ENCODE measurements at regions not wholly inside any gene's neighbourhood (a gene's known extent, or its start where the extent isn't known, plus 50 kb on each side); places are given as distances from the start of the nearest gene placed in this dataset.

GRCh38 chr9:30293231-30293630 is 2091.2 kb upstream of the ACO1 start:
- intact Hi-C loops (cut with micrococcal nuclease; ENCODE audit: unreplicated experiment) (no loop called here), in situ Hi-C loops (cut with HindIII; ENCODE audit: extremely low pct_ligation_motif_present, low pct_unique_long_range_greater_than_20kb) (no loop called here)
- BruUV-seq (replicated peaks) = no TSS peak
- Histone ChIP-seq H2AFZ (ENCODE audit: low read length) (no peak overlapping the region), H3K27me3 (ENCODE audit: control insufficient read depth in 1 of 2, insufficient read depth in 2 of 2, low read length in 2 of 2) (no peaks in the 10 kb centered on the region), H3K36me3 (replicated peaks in 1 of 2; ENCODE audit: control insufficient read depth in 1 of 2, insufficient read depth in 2 of 2, low read length in 2 of 2) (no peaks in the 10 kb centered on the region), H3K4me2 (ENCODE audit: low read depth, low read length) (no peak overlapping the region), H3K4me3 (replicated peaks in 1 of 3; ENCODE audit: insufficient read depth in 1 of 3, low read depth in 2 of 3, low read length in 3 of 3) (no peak overlapping the region), H4K20me1 (ENCODE audit: insufficient read depth, low read length) (no peaks in the 10 kb centered on the region), H3K4me1 (ENCODE audit: insufficient read depth, low read length) (no peaks in the 10 kb centered on the region), H3K79me2 (ENCODE audit: insufficient read depth, low read length) (no peaks in the 10 kb centered on the region), H3K27ac (ENCODE audit: extremely low read length, insufficient read depth, low read length) (no peak overlapping the region), H3K9me3 (ENCODE audit: low read length) (no peaks in the 10 kb centered on the region), H3K9ac (ENCODE audit: insufficient read depth, low read depth, low read length) (no peak overlapping the region)
- CTCF ChIA-PET (ENCODE audit: low intra/inter-chr PET ratio, low total read pairs) = no interaction called here
- FAIRE-seq (no peak), ATAC-seq (no peak), DNase-seq (ENCODE audit: low spot score) (no peak)
- POLR2A ChIA-PET = no interaction called here
- TF ChIP-seq ZFY (CRISPR knock-in tag; IDR thresholded peaks at IDR 0.05) (no peak), MTF2 (CRISPR knock-in tag; IDR thresholded peaks at IDR 0.05; ENCODE audit: borderline replicate concordance) (no peak), NR2F1 (CRISPR knock-in tag; IDR thresholded peaks at IDR 0.05) (no peak), ZBTB7A (CRISPR knock-in tag; IDR thresholded peaks at IDR 0.05) (no peak), REST (IDR thresholded peaks at IDR 0.05; ENCODE audit: borderline replicate concordance in 1 of 2, low read depth in 1 of 2, low read length in 2 of 2) (no peak), HMG20B (CRISPR knock-in tag; conservative IDR thresholded peaks at IDR 0.05) (no peak), KLF11 (CRISPR knock-in tag; IDR thresholded peaks at IDR 0.05) (no peak), ZNF121 (CRISPR knock-in tag; IDR thresholded peaks at IDR 0.05) (no peak), TBX2 (CRISPR knock-in tag; IDR thresholded peaks at IDR 0.05; ENCODE audit: borderline replicate concordance) (no peak), ZNF549 (CRISPR knock-in tag; IDR thresholded peaks at IDR 0.05) (no peak), ZNF350 (CRISPR knock-in tag; IDR thresholded peaks at IDR 0.05; ENCODE audit: borderline replicate concordance, low read depth) (no peak), HNRNPUL1 (IDR thresholded peaks at IDR 0.05; ENCODE audit: low read depth, low read length) (no peak), ZNF672 (CRISPR knock-in tag; IDR thresholded peaks at IDR 0.05) (no peak)
- WGBS (ENCODE audit: low lambda C conversion rate) = 0% methylated on average over 1 of the region's 1 CpG
